H9 (cell line): ENCODE measurements at regions not wholly inside any gene's neighbourhood (a gene's known extent, or its start where the extent isn't known, plus 50 kb on each side); places are given as distances from the start of the nearest gene placed in this dataset.

Experiments
- DNase-seq: peaks from one replicate; pipeline ENCODE4 v3.0.0-alpha.2; 2017
- H2AFZ ChIP-seq: one replicate; pipeline ENCODE4 v1.6.1; 2013; ENCODE audit warnings: mild to moderate bottlenecking, low read length, control low read depth, moderate library complexity
- H2AK5ac ChIP-seq: 2 replicates; pipeline ENCODE4 v1.6.1; 2013; ENCODE audit warnings: low read length, control low read depth, mixed read lengths; ENCODE audit not compliant: insufficient read length
- H2BK120ac ChIP-seq: one replicate; pipeline ENCODE4 v1.6.1; 2013; ENCODE audit warnings: low read depth, mild to moderate bottlenecking, low read length, control low read depth, inconsistent platforms; ENCODE audit not compliant: poor library complexity, severe bottlenecking
- H2BK12ac ChIP-seq: 2 replicates; pipeline ENCODE4 v1.6.1; 2013; ENCODE audit warnings: low read length, control low read depth, mixed read lengths, low read depth; ENCODE audit not compliant: insufficient read length
- H2BK15ac ChIP-seq: 2 replicates; pipeline ENCODE4 v1.6.1; 2013; ENCODE audit warnings: low read depth, low read length, control low read depth
- H2BK20ac ChIP-seq: one replicate; pipeline ENCODE4 v1.6.1; 2013; ENCODE audit warnings: low read depth, mild to moderate bottlenecking, low read length, control low read depth, inconsistent platforms; ENCODE audit not compliant: poor library complexity, severe bottlenecking
- H2BK5ac ChIP-seq: 2 replicates; pipeline ENCODE4 v1.6.1; 2013; ENCODE audit warnings: low read length, control low read depth, mixed read lengths; ENCODE audit not compliant: insufficient read length
- H3K14ac ChIP-seq: 2 replicates; pipeline ENCODE4 v1.6.1; 2013; ENCODE audit warnings: low read length, control low read depth; ENCODE audit not compliant: insufficient read depth
- H3K18ac ChIP-seq: 2 replicates; pipeline ENCODE4 v1.6.1; 2013; ENCODE audit warnings: low read depth, mild to moderate bottlenecking, mixed read lengths, low read length, control low read depth; ENCODE audit not compliant: insufficient read length
- H3K23ac ChIP-seq: 2 replicates; pipeline ENCODE4 v1.6.1; 2013; ENCODE audit warnings: low read length, control low read depth, mixed read lengths, low read depth; ENCODE audit not compliant: insufficient read length
- H3K23me2 ChIP-seq: 2 replicates; pipeline ENCODE4 v1.6.1; 2013; ENCODE audit warnings: low read depth, mild to moderate bottlenecking, mixed read lengths, low read length, control low read depth; ENCODE audit not compliant: insufficient read length, poor library complexity, severe bottlenecking
- H3K27ac ChIP-seq: 2 replicates; pipeline ENCODE4 v1.5.1; 2013; ENCODE audit warnings: low read length, control low read depth, mixed read lengths, low read depth; ENCODE audit not compliant: insufficient read length
- H3K27me3 ChIP-seq: 2 replicates; pipeline ENCODE4 v1.6.1; 2013; ENCODE audit warnings: low read length, control low read depth, inconsistent platforms; ENCODE audit not compliant: insufficient read depth
- H3K4ac ChIP-seq: 2 replicates; pipeline ENCODE4 v1.6.1; 2013; ENCODE audit warnings: low read depth, mild to moderate bottlenecking, control low read depth, inconsistent platforms, low read length, moderate library complexity
- H3K4me1 ChIP-seq: 2 replicates; pipeline ENCODE4 v1.6.1; 2013; ENCODE audit warnings: low read length, control low read depth, inconsistent platforms; ENCODE audit not compliant: insufficient read depth
- H3K4me2 ChIP-seq: 2 replicates; pipeline ENCODE4 v1.6.1; 2013; ENCODE audit warnings: low read length, control low read depth, mixed read lengths; ENCODE audit not compliant: insufficient read length, insufficient read depth
- H3K56ac ChIP-seq: 2 replicates; pipeline ENCODE4 v1.6.1; 2013; ENCODE audit warnings: low read depth, mild to moderate bottlenecking, mixed read lengths, low read length, control low read depth; ENCODE audit not compliant: insufficient read length
- H3K79me1 ChIP-seq: 2 replicates; pipeline ENCODE4 v1.6.1; 2013; ENCODE audit warnings: low read depth, mild to moderate bottlenecking, moderate library complexity, low read length, control low read depth, inconsistent platforms; ENCODE audit not compliant: insufficient read depth, poor library complexity, severe bottlenecking
- H3K79me2 ChIP-seq: 2 replicates; pipeline ENCODE4 v1.6.1; 2013; ENCODE audit warnings: low read length, control low read depth, inconsistent platforms; ENCODE audit not compliant: insufficient read depth
- H3K9ac ChIP-seq: 2 replicates; pipeline ENCODE4 v1.6.1; 2013; ENCODE audit warnings: low read length, control low read depth, mixed read lengths; ENCODE audit not compliant: insufficient read length; ENCODE audit errors: extremely low read depth
- H3K9me3 ChIP-seq: one replicate; pipeline ENCODE4 v1.6.1; 2013; ENCODE audit warnings: low read depth, low read length, inconsistent platforms; ENCODE audit not compliant: control insufficient read depth
- H3T11ph ChIP-seq: one replicate; pipeline ENCODE4 v1.6.1; 2013; ENCODE audit warnings: mild to moderate bottlenecking, low read length, control low read depth, inconsistent platforms
- H4K20me1 ChIP-seq: one replicate; pipeline ENCODE4 v1.6.1; 2013; ENCODE audit not compliant: control insufficient read depth, insufficient read length, insufficient read depth
- H4K5ac ChIP-seq: 2 replicates; pipeline ENCODE4 v1.6.1; 2013; ENCODE audit warnings: low read depth, mild to moderate bottlenecking, mixed read lengths, low read length, control low read depth; ENCODE audit not compliant: insufficient read length
- H4K8ac ChIP-seq: replicated peaks from 2 replicates; pipeline ENCODE4 v1.6.1; 2013; ENCODE audit warnings: low read length, control low read depth, mixed read lengths, low read depth; ENCODE audit not compliant: insufficient read length
- H4K91ac ChIP-seq: 2 replicates; pipeline ENCODE4 v1.6.1; 2013; ENCODE audit warnings: low read depth, mild to moderate bottlenecking, moderate library complexity, mixed read lengths, low read length, control low read depth; ENCODE audit not compliant: insufficient read length
- H3K27ac Mint-ChIP-seq, 3 experiments: 2 replicates in 2 of 3; 3 replicates in 1 of 3; pipeline ENCODE4 v1.8.0; 2020 to 2021; ENCODE audit warnings: mixed read lengths in 3 of 3, mild to moderate bottlenecking in 1 of 3, moderate library complexity in 1 of 3
- H3K27me3 Mint-ChIP-seq: 2 replicates; pipeline ENCODE4 v1.8.0; 2021; ENCODE audit warnings: low read depth, mild to moderate bottlenecking, moderate library complexity, mixed read lengths
- H3K36me3 Mint-ChIP-seq, 3 experiments: 2 replicates in 2 of 3; 3 replicates in 1 of 3; pipeline ENCODE4 v1.8.0; 2020 to 2021; ENCODE audit warnings: low read depth in 3 of 3, mixed read lengths in 3 of 3; ENCODE audit not compliant: insufficient read depth in 1 of 3
- H3K4me1 Mint-ChIP-seq, 2 experiments: 2 replicates each; pipeline ENCODE4 v1.8.0; 2020; ENCODE audit warnings: mixed read lengths in 2 of 2
- H3K4me3 Mint-ChIP-seq, 2 experiments: 2 replicates in 1 of 2; 3 replicates in 1 of 2; pipeline ENCODE4 v1.8.0; 2020 to 2021; ENCODE audit warnings: mild to moderate bottlenecking in 2 of 2, mixed read lengths in 2 of 2, moderate library complexity in 1 of 2
- H3K9me3 Mint-ChIP-seq, 2 experiments: 2 replicates in 1 of 2; 3 replicates in 1 of 2; pipeline ENCODE4 v1.8.0; 2020; ENCODE audit warnings: mild to moderate bottlenecking in 2 of 2, mixed read lengths in 2 of 2, moderate library complexity in 1 of 2
- WGBS: extraction: QIAGEN DNeasy Blood & Tissue Kit; methylation state at CpG from one replicate; pipeline ENCODE4 v1.1.7; 2013; ENCODE audit warnings: missing lambda C conversion rate, low lambda C conversion rate, mixed read lengths; ENCODE audit not compliant: insufficient read length; ENCODE audit errors: extremely low coverage; 5-methylcytosine and 5-hydroxymethylcytosine counted together
- TF ChIP-seq, protein P1 (sequence below): fragments of 200-600 bp; sonication (generic); conservative IDR thresholded peaks from 3 replicates; pipeline ENCODE4 v1.8.0; 2021; ENCODE audit warnings: antibody characterized with exemption, mild to moderate bottlenecking

DNA sequence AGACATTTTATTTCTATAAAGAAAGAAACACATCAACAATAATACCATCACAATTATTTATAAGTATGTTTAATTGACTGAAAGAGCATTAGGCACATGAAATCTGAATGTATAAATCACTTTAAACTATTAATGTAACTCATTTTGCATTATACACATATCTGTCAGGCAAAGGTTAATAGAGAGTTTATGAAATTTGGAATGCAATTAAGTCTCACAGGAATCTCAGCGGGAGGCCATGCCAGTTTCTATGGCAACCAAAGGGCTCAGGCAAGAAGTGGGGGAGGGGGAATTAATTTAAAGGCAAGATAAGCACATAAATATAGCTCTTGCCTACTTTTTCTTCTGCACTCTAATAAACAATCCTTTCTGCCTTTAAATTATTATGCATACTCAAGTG lies 152.6 kb downstream of the SLC16A9 start:
- Mint-ChIP-seq H3K4me1 (peaks cover 31 to 38% of the 10 kb centered on the region in 2 experiments), H3K36me3 (no peaks in the 10 kb centered on the region), H3K27ac (peak overlapping the region in 2 of 3 experiments; percentile 6 to 38; a peak in 3 of 7 replicates), H3K4me3 (no peak overlapping the region), H3K27me3 (no peaks in the 10 kb centered on the region), H3K9me3 (no peaks in the 10 kb centered on the region)
- Histone ChIP-seq H3K9ac (no peak overlapping the region), H2AK5ac (no peak overlapping the region), H4K20me1 (no peaks in the 10 kb centered on the region), H3K23ac (no peak overlapping the region), H3K79me2 (no peaks in the 10 kb centered on the region), H3K56ac (no peak overlapping the region), H3K14ac (no peak overlapping the region), H2BK20ac (no peak overlapping the region), H3K4ac (no peak overlapping the region), H3K18ac (no peak overlapping the region), H3K27me3 (no peaks in the 10 kb centered on the region), H2AFZ (no peak overlapping the region), H2BK120ac (no peak overlapping the region), H4K5ac (no peak overlapping the region), H3K79me1 (no peaks in the 10 kb centered on the region), H4K91ac (no peak overlapping the region), H3K9me3 (no peaks in the 10 kb centered on the region), H2BK15ac (no peak overlapping the region), H3K4me2 (no peak overlapping the region), H2BK5ac (no peak overlapping the region), H3K4me1 (no peaks in the 10 kb centered on the region; the same call in 1 of the 2 replicates), H3T11ph (no peak overlapping the region), H3K27ac (no peak overlapping the region), H2BK12ac (no peak overlapping the region), H3K23me2 (no peaks in the 10 kb centered on the region), H4K8ac (no peak overlapping the region)
- no CpG with 5 or more reads among the region's 1 CpG for WGBS
- no peak for DNase-seq
- TF ChIP-seq, protein P1, sequence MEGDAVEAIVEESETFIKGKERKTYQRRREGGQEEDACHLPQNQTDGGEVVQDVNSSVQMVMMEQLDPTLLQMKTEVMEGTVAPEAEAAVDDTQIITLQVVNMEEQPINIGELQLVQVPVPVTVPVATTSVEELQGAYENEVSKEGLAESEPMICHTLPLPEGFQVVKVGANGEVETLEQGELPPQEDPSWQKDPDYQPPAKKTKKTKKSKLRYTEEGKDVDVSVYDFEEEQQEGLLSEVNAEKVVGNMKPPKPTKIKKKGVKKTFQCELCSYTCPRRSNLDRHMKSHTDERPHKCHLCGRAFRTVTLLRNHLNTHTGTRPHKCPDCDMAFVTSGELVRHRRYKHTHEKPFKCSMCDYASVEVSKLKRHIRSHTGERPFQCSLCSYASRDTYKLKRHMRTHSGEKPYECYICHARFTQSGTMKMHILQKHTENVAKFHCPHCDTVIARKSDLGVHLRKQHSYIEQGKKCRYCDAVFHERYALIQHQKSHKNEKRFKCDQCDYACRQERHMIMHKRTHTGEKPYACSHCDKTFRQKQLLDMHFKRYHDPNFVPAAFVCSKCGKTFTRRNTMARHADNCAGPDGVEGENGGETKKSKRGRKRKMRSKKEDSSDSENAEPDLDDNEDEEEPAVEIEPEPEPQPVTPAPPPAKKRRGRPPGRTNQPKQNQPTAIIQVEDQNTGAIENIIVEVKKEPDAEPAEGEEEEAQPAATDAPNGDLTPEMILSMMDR: no peak
